Mammary epithelial cell (primary cell): ENCODE measurements at regions not wholly inside any gene's neighbourhood (a gene's known extent, or its start where the extent isn't known, plus 50 kb on each side); places are given as distances from the start of the nearest gene placed in this dataset.

Experiments
- EZH2 ChIP-seq: IDR thresholded peaks from 2 replicates; pipeline ENCODE4 v1.6.1; 2012; ENCODE audit warnings: low read length, inconsistent platforms, borderline replicate concordance
- TF ChIP-seq, protein P1 (sequence below), 2 donors: IDR thresholded peaks in 1 of 2; conservative IDR thresholded peaks in 1 of 2; 2 replicates each; pipeline ENCODE4 v1.5.1; 2011 to 2012; ENCODE audit warnings: inconsistent platforms in 2 of 2, low read length in 2 of 2, mild to moderate bottlenecking in 2 of 2, control low read depth in 1 of 2, low read depth in 1 of 2; ENCODE audit not compliant: insufficient read depth in 1 of 2; ENCODE audit errors: extremely low read depth in 1 of 2

GRCh38 chr14:27223906-27224305 is 626.1 kb upstream of the NOVA1 start:
- TF ChIP-seq, protein P1, sequence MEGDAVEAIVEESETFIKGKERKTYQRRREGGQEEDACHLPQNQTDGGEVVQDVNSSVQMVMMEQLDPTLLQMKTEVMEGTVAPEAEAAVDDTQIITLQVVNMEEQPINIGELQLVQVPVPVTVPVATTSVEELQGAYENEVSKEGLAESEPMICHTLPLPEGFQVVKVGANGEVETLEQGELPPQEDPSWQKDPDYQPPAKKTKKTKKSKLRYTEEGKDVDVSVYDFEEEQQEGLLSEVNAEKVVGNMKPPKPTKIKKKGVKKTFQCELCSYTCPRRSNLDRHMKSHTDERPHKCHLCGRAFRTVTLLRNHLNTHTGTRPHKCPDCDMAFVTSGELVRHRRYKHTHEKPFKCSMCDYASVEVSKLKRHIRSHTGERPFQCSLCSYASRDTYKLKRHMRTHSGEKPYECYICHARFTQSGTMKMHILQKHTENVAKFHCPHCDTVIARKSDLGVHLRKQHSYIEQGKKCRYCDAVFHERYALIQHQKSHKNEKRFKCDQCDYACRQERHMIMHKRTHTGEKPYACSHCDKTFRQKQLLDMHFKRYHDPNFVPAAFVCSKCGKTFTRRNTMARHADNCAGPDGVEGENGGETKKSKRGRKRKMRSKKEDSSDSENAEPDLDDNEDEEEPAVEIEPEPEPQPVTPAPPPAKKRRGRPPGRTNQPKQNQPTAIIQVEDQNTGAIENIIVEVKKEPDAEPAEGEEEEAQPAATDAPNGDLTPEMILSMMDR (conservative IDR thresholded peaks at IDR 0.05 in 1 of 2, IDR thresholded peaks at IDR 0.05 in 1 of 2; ENCODE audit: extremely low read depth in 1 of 2, insufficient read depth in 1 of 2, low read depth in 1 of 2, low read length in 2 of 2): no peak
- TF ChIP-seq EZH2: no peak
